ENCODE measurements at regions not wholly inside any gene's neighbourhood (a gene's known extent, or its start where the extent isn't known, plus 50 kb on each side); places are given as distances from the start of the nearest gene placed in this dataset.

DNA sequence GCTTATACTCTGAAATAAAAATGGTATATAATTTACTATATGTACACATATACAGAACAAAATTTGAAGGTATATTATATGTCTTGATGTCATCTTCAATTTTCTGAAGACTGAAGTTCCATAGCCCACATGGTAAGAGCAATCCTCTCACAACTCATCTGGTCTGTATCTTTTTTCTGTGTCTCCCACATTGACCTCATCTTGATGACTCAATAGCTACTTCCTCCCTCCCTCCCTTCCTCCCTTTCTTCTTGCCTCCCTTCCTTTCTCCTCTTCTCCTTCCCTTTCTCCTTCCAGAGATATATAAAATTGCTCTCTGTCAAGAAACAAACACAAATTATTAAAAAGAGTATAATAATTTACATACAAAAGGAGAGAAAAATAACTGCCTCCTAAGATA, 268.5 kb downstream of the SQOR start:
- Histone ChIP-seq H2AK5ac (ENCODE audit: low read depth, low read length) (no peak overlapping the region), H2AK9ac (replicated peaks; ENCODE audit: low read depth, low read length, poor library complexity) (no peak overlapping the region), H3K9me3 (ENCODE audit: control insufficient read depth, insufficient read depth, low read length) (peaks cover 4% of the 10 kb centered on the region), H4K91ac (ENCODE audit: insufficient read depth, low read depth, low read length) (no peak overlapping the region), H2BK5ac (ENCODE audit: low read depth, low read length, poor library complexity, severe bottlenecking) (no peak overlapping the region), H4K8ac (ENCODE audit: low read depth in 2 of 2, low read length in 2 of 2) (no peak overlapping the region), H2AFZ (replicated peaks; ENCODE audit: low read length, poor library complexity) (no peak overlapping the region), H3K27me3 (ENCODE audit: control insufficient read depth, insufficient read depth, low read length) (no peaks in the 10 kb centered on the region), H3K36me3 (ENCODE audit: control insufficient read depth, insufficient read depth, low read length) (no peaks in the 10 kb centered on the region), H3K23ac (ENCODE audit: low read depth, low read length) (no peak overlapping the region), H3K27ac (ENCODE audit: insufficient read depth, low read length) (no peak overlapping the region), H3K4me2 (ENCODE audit: low read depth, low read length) (no peak overlapping the region), H3K9me1 (ENCODE audit: insufficient read depth, low read length) (no peaks in the 10 kb centered on the region), H4K5ac (ENCODE audit: low read depth, low read length) (no peak overlapping the region), H2BK120ac (ENCODE audit: low read depth, low read length) (no peak overlapping the region), H3K4me1 (ENCODE audit: control insufficient read depth, insufficient read depth, low read length) (no peaks in the 10 kb centered on the region), H3K18ac (ENCODE audit: low read depth, low read length) (no peak overlapping the region), H3K4ac (ENCODE audit: low read depth, low read length) (no peak overlapping the region), H3K4me3 (ENCODE audit: insufficient read depth, low read depth, low read length) (no peak overlapping the region), H3K56ac (ENCODE audit: extremely low read depth, insufficient read depth, low read length) (no peak overlapping the region), H3K79me1 (ENCODE audit: low read depth in 1 of 2, low read length in 2 of 2) (no peaks in the 10 kb centered on the region), H2BK15ac (ENCODE audit: low read depth, low read length) (no peak overlapping the region), H4K20me1 (ENCODE audit: insufficient read depth, low read length) (no peaks in the 10 kb centered on the region), H3K9ac (ENCODE audit: low read depth, low read length) (no peak overlapping the region), H3K14ac (replicated peaks; ENCODE audit: low read depth, low read length) (no peak overlapping the region), H2BK20ac (ENCODE audit: low read depth, low read length) (no peak overlapping the region)
- intact Hi-C loops (cut with micrococcal nuclease) (no loop called here), in situ Hi-C loops (cut with MboI; ENCODE audit: low sequenced_read_pairs) (no loop called here), dilution Hi-C loops (cut with HindIII; ENCODE audit: low sequenced_read_pairs, unreplicated experiment) (no loop called here)
- no peak for DNase-seq
- ATAC-seq (ENCODE audit: low read depth), result no peak
- CTCF ChIA-PET, result no interaction called here
- TF ChIP-seq SMC3 (IDR thresholded peaks at IDR 0.05; ENCODE audit: low read depth, low read length) (no peak), RCOR1 (IDR thresholded peaks at IDR 0.05; ENCODE audit: insufficient replicate concordance, low read length) (no peak), FOS (IDR thresholded peaks at IDR 0.05; ENCODE audit: low read depth, low read length) (no peak), RAD21 (IDR thresholded peaks at IDR 0.05; ENCODE audit: low read length) (no peak), MXI1 (IDR thresholded peaks at IDR 0.05; ENCODE audit: borderline replicate concordance, low read depth, low read length) (no peak), CEBPB (IDR thresholded peaks at IDR 0.05; ENCODE audit: low read depth, low read length) (no peak), RFX5 (IDR thresholded peaks at IDR 0.05; ENCODE audit: low read depth, low read length) (no peak), POLR2A (IDR thresholded peaks at IDR 0.05; ENCODE audit: low read depth, low read length) (no peak), BHLHE40 (IDR thresholded peaks at IDR 0.05; ENCODE audit: low read depth, low read length) (no peak), MAFK (IDR thresholded peaks at IDR 0.05; ENCODE audit: low read depth, low read length) (no peak)
- TF ChIP-seq, protein P1, sequence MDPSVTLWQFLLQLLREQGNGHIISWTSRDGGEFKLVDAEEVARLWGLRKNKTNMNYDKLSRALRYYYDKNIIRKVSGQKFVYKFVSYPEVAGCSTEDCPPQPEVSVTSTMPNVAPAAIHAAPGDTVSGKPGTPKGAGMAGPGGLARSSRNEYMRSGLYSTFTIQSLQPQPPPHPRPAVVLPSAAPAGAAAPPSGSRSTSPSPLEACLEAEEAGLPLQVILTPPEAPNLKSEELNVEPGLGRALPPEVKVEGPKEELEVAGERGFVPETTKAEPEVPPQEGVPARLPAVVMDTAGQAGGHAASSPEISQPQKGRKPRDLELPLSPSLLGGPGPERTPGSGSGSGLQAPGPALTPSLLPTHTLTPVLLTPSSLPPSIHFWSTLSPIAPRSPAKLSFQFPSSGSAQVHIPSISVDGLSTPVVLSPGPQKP (IDR thresholded peaks at IDR 0.05; ENCODE audit: borderline replicate concordance, low read depth, low read length), result no peak
- TF ChIP-seq, protein P2, sequence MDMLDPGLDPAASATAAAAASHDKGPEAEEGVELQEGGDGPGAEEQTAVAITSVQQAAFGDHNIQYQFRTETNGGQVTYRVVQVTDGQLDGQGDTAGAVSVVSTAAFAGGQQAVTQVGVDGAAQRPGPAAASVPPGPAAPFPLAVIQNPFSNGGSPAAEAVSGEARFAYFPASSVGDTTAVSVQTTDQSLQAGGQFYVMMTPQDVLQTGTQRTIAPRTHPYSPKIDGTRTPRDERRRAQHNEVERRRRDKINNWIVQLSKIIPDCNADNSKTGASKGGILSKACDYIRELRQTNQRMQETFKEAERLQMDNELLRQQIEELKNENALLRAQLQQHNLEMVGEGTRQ (IDR thresholded peaks at IDR 0.05; ENCODE audit: low read depth, low read length), result no peak
- POLR2A ChIA-PET (ENCODE audit: unreplicated experiment), result no interaction called here
- no TSS peak for BruUV-seq (replicated peaks)

Measured in IMR-90 (cell line).